HG02642 (cell line): ENCODE measurements at regions not wholly inside any gene's neighbourhood (a gene's known extent, or its start where the extent isn't known, plus 50 kb on each side); places are given as distances from the start of the nearest gene placed in this dataset.

Experiments
- ATAC-seq: cut with Tn5 transposase; IDR thresholded peaks from one replicate; pipeline ENCODE4 v1.9.1; 2021; ENCODE audit warnings: mild to moderate bottlenecking; ENCODE audit not compliant: unreplicated experiment, poor library complexity

DNA sequence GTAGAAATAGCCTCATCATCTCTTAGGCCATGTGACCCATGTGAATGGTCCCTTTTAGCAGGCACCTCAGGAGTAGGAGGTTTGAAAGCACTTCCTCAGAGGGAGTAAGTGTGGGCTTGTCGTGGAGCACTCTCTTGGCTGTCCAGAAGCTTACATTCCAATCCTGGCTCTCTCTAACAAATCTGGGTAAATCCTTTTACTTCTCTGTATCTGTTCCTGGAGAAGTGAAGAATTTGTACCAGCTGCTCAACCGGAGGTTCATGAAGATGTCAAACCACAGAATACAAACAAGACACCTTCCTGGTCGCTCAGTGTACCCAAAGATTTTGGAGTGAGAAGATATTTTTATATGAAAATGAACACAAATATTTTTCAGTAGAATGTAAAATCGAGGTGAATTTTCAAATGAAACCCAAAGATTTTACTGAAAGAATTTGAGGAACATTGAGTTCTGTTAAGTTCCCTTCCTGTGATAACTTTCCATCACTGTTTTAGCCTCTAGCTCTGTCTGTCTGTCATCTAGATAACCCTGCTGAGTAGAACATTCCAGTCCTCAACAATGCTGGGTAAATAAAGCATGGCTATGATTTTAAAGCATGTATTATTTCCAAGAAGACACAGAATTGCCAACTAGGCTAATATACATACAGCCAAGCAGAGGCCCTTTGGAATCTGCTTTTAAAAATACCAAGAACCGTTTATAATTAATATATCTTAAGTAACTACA lies 263.9 kb upstream of the RGS6 start:
- ATAC-seq: no peak

DNA sequence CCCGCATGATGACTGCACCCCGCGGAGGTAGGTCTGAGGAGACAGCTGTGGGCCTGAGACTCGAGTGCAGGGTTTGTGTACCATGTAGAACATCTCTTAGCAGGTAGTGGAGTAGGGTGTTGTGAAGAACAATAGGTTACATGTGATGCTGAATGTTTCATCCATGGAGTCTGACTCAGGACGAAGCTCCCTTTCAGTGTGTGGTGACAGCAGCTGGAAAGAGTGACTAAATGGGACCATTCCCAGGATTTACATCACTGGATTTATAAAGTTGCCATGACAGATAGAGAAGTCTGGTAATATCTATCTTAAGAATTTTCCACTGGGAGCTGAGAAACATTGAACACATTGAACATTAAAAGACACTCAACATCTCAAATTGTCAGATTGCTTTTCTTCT lies 259.6 kb upstream of the RGS6 start:
- ATAC-seq: no peak

DNA sequence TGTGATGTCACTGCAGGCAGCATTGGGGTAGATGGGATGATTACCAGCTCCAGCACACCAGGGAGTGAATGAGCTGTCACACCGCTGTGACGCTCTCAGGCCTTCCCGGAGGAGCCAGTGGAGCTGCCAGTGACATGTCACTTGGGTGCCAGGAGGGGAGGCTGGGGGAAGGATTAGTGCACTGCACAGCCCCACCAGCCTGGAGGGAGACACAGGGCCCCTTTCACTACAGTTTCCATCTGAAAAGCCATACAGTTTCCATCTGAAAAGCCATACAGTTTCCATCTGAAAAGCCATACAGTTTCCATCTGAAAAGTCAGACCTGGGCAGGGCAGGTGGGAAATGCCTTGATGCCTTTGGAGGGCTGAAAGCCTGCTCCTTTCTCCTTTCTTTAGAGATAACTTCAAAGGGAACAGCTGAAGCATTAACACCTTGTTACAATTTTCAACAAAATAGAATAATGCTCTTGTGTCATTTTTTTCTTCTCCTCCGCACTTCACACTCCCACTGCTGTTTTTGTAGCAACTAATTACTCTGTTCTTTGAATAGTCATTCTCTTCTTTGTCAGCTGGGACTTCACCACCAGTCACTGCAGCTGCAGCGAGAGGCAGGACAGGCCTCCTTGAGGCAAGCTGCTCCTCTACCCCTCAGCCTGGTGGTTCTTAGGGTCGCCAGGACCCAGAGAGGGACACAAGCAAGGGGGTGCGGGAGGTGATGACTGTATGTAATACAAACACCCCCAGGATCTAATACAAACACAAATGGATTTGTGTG lies 256.9 kb upstream of the RGS6 start:
- ATAC-seq: no peak

DNA sequence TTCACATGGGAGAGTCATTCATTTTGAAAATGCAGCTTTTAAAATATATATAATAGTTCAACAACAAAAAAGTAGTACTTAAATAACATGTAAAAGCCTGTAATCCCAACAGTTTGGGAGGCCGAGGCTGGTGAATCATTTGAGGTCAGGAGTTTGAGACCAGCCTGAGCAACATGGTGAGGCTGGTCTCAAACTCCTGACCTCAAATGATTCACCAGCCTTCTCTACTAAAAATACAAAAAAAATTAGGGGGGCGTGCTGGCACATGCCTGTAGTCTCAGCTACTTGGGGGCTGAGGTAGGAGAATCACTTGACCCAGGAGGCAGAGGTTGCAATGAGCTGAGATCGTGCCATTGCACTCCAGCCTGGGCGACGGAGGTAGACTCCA lies 256.3 kb upstream of the RGS6 start:
- no peak for ATAC-seq

DNA sequence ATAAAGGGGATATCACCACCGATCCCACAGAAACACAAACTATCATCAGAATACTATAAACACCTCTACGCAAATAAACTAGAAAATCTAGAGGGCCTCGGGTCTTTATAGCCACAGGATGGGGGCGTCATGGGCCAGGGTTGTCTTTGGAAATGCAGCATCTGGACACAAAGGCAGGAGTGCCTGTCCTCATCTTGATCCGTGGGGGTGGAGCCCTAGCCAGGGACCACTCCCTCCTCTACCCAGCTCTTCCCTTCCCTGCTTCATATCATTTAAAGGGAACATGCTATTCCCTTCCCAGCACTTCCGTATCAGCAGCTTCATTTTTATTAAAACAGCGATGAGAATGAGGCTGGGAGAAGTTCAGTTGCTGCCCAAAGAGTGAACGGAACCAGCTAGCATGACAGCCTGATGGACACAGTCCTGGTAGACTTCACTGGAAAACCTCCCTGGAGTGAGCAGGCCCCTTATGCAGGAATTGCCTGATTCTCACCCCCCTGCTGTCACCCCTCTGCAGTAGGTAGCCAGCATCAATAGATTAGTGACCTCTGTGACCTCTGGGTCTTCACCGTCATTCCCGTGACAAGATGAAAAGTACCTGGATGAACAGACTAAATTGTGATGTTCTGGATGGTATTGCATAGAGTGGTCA lies 251.4 kb upstream of the RGS6 start:
- no peak for ATAC-seq

DNA sequence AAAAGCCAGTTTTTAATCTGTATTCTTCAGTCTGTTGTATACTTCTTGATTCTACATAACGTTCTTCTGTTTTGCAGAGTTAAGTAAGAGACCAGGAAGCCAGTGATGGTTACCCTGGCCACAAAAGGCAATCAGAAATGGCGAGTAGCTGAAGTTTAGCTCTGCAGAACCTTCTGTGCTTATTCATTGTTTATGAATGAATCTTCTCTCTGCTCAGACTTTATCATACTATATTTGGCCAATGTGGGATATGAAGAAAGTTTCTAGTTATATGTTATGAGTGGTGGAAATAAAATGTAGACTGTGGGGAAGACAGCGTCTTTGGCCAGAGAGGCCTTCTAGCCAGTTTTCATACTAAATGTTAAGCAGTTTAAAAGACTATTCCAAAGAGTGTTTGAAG lies 249.9 kb upstream of the RGS6 start:
- ATAC-seq: no peak

DNA sequence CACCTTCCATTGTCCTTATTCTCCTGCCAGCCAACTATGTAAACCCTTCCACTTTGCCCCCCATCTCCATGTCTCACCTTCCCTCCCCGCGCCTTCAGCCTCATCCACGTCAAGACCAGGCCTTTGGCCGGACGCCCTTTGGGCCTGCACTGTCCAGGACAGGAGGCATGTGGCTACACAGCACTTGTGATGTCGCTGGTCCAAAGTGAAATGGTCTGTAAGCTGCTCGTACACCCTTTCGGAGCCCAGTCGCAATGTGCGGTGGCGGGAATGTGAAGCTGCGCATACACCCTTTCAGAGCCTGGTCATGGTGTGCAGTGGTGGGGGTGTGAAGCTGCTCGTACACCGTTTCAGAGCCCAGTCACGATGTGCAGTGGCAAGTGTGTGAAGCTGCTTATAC lies 247.9 kb upstream of the RGS6 start:
- no peak for ATAC-seq

DNA sequence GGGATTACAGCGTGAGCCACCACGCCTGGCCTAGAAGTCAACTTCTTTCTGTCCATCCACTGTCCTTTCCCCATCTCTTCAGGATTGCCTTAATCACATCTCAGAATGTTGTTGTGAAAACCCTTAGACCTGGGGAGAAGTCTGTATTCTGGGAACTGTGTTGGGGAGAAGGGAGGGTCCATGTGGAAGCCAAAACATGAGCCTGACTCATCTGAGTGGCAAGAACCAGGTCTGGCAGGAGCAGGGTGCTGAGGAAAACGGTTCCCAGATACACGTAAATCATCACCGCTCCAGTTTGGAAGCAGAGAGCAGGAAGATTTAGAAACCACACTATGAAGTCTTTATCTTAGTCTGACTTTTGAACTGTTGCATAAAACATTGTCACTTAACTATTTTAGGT lies 245.6 kb upstream of the RGS6 start:
- no peak for ATAC-seq

DNA sequence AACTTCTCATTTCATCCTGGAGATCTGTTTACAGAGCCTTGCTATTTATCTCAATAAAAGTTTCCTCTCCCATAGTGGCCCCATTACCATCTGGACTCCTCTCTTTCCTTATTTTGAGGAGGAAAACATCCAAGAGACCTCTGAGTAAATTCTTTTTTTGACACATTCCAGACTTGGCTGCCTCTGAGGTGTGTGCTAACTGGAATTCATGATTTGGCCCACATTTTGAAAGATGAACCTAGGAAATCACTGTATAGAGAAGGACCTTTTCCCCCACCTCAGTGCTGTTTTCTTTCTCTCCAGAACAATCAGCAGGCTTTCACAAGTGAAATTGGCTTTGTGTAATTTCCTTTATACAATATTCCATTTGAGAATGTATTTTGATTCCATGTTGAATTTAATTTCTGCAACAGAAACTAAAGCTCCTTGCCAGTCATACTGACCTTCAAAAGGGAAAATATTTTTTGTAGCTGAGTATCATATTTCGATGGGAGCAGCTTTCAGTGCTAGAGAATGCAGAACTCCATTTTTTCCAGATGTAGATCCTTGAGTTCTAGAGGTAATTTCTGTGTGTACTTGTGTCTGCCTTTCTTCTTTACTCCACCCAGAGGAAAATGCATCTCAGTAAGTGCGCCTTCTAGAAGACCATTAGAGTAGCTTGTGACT lies 244.9 kb upstream of the RGS6 start:
- ATAC-seq: no peak

DNA sequence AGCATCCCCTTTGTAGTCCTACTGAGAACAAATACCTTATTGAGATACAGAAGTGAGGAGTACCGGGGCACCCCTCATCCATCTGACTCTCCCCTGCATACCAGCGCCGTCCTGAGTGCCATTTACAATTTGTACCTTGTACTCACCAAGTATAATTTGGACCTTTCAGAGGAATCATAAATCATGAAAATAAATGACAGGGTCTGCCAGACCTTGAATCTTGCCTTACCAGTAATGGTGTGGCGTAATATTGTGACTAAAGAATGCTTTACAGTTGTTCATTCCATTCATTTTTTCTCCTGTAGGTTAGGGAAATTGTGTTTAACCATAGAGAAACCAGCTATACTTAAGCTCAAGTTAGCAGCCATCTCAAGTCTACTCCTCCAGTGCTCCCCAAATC lies 243.7 kb upstream of the RGS6 start:
- no peak for ATAC-seq

DNA sequence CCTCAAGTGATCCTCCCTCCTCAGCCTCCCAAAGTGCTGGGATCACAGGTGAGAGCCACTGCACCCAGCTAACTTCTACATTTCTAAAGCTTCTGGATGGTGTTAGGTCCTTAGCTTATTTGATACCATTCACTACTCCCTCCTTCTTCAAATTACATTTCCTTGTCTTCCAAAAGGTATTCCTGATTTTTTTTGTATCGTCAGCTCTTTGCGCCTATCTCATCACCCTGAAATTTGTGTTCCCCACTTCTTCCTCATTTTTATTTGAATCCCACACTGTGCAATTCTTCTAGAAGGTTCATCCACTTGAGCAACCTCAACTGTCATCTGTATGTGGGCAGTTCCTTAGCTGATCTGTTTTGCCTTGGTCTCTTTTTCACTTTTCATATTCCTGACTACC lies 241.8 kb upstream of the RGS6 start:
- no peak for ATAC-seq

DNA sequence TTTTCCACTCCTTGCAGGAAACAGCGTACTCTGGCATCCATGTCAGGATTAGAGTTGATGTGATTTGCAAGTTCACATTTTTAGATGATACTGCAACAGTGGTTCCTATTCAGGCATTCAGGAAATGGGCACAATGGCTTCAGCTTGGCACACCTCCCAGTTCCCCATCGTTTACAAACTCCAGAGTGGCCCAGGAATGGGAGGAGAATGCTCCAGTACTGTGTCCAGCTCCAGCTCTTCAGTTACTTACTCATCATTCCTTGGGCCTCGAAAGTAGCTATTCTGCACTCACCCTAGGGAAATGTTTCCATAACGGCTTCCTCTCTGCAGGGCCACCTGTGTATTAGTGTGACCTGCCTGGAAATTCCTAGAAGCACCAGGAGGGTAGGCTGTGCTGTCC lies 239.7 kb upstream of the RGS6 start:
- no peak for ATAC-seq

DNA sequence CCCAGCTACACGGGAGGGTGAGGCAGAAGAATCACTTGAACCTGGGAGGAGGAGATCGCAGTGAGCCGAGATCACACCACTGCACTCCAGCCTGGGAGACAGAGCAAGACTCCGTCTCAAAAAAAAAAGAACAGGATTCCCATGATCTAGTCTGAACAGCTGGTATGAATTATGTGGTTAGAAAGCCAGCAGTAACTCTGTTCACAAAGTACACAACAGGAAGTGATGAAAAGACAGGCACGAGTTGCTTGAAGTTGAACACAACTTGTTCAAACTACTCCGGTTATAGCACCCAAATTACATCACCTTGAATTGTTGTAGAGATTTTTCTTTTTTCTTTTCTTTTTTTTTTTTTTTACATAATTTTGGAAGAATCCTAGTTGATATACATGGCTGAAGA lies 238.8 kb upstream of the RGS6 start:
- ATAC-seq: no peak

DNA sequence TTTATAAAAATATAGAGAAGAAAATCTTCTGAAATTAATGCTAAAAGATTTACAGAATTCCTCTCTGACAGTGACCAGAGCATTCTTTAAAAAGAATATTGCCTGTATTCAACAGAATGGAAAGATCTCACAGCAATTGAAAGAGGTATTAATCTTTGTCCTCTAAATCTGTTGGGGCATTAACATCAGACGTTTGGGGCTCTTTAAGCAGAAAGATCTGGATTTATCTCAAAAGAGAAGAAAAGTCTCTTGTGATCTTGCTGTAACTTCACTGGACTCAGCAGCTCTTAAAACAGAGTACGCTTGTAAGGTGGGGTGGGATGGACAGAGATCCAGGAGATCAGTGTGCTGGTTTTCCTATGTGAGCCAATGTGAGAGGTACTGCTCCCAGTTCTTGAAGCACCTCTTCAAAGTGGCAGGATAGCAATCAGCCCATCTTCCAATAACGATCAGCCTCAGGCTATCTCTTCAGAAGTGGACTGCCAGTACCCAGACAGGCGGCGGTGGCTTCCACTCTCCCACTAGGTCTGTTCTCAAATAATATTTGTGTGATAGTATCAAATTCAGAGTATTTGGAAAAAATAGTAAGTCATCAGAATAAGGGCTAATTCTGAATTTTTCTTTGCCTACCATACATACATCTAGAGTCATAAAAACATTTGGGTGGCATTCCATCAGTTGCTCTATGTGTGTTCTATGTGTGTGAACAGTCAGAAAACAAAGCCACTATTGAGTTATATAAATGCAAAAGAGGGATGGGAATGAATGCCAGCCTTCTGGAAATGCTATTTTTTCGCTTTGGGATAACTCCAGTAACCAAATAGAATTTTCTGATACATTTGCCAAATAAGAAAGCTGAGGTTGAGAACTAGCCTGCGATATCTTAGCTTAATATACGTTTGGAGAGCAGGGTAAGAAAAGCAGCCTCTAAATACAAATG lies 237.4 kb upstream of the RGS6 start:
- no peak for ATAC-seq

DNA sequence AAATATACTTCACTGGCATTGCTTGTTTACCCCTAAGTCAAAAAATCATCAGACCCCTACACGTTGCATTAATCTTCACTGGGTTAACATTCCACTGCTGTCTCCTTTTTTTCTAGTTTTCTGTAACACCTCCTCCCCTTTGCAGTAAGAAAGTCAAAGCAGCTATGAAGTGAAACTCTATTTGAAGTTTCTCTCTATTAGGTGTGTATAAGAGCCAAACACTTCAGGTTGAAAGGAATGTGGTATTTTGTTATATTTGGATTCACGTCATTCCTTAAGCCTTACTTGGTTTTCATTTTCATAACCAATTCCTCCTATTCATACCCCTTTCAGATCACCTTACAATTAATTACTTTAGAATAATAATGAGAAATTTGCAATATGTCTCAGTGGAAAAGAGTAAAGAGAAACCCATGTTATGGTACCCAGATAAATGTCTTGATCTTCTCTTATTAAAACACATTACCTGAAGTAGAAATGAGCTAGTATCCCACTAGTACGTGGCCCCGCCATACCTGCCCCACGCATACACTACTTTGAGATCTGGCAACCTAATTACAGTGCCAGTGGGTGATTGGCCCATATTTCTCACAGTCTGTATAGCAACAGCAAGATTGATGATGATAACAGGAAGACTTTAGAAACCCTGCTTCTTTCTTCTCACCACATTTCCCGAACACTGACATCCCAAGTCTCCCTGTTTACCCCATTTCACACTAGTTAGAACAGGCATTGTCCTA lies 236.4 kb upstream of the RGS6 start:
- no peak for ATAC-seq

DNA sequence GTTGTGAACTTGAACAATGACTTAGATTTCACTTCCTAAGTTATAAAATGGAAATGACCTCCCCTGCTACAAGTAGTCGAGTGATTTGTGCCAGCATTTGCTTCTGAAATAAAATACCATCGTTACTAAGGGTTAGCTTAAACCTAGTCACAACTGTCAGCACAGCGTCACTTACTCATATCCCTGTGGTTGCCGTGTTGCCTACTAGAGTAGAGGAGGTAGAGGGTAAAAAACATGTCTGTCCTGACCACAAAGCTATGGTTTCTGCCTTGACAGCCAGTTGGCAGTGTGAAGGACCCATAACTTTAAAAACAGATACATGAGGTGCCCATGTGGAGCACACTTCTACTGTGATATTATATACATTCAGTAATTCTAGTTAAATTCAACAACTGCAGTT lies 234.2 kb upstream of the RGS6 start:
- no peak for ATAC-seq

DNA sequence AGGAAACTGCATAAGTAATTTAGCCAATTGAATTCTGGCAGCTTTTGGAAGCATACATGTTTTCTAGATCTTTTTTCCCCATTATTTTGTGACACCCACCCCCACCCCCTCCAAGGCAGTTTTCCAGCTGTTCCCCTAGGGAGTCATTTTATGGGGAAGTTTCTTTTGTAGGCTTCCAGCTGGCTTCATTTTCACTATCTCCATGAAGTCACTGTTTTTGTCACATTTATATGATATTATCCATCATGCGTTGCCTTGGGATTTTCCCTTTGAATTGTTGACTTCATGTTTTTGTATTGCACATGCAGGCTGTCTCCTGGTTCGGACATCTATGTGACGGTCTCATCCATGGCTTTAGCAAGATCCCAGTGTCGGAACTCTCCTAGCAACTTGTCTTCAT lies 233.6 kb upstream of the RGS6 start:
- ATAC-seq: no peak

DNA sequence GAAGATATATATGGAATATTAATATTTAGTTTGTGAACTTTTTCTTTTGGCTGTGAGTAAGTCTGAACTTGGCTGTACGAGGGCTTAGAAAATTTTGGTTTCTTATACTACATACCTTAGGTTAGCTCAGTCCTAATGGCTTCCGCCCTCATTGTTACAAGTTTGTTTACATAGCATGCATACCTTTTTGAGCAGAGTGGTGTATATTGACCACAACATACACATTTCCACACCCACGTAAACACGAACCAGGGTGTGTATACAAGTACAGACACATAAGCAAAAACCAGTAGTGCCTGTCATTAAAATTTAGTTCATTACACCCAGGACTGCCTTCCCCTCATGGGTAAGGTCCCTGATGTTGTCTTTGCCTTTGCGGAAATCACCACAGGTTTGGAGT lies 230.2 kb upstream of the RGS6 start:
- ATAC-seq: no peak

DNA sequence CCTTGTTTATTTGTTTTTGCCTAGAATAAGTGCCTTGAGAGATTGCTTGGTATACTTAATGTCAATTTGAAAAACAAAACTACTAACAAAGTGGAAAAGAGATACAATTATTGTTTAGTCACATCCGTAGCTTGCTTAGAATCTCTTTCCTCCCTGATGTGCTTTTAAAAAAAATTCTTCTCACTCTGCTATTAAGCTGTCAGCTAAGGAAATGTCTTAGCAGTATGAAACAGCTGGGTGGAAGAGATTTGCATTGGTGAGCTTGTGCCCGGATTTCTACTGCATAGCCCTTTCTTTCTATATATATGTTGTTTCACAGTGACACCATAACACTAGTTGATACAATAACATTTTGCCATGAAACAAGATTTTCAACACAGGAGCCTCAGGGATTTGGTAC lies 229.4 kb upstream of the RGS6 start:
- ATAC-seq: no peak
